Stimulated activated naive CD4-positive, alpha-beta T cell (primary cell): ENCODE measurements at regions not wholly inside any gene's neighbourhood (a gene's known extent, or its start where the extent isn't known, plus 50 kb on each side); places are given as distances from the start of the nearest gene placed in this dataset.

ENCODE experiments used
- DNase-seq, 6 experiments: peaks; one replicate each; lab custom pipeline; 2025; lab: John Stamatoyannopoulos, UW

DNA sequence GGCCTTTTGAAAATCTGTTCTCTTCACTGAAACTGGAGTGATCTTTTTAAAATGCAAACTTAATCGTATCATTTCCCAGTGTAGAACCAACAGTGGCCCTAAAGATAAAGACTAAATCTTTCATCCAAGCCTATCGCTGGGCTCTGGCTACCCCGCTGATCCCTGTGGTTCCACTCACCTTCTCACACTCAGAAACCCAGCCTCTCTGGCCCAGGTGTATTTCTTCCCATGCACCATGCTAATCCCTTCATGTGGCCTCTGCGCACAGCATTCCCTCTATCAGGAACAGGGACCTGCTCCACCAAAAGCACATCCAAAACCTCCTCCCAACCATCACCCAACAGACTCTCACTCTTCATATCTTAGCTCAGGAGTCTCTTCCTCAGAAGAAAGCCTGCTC lies 214.1 kb upstream of the DAPK1 start:
- no peak for DNase-seq

DNA sequence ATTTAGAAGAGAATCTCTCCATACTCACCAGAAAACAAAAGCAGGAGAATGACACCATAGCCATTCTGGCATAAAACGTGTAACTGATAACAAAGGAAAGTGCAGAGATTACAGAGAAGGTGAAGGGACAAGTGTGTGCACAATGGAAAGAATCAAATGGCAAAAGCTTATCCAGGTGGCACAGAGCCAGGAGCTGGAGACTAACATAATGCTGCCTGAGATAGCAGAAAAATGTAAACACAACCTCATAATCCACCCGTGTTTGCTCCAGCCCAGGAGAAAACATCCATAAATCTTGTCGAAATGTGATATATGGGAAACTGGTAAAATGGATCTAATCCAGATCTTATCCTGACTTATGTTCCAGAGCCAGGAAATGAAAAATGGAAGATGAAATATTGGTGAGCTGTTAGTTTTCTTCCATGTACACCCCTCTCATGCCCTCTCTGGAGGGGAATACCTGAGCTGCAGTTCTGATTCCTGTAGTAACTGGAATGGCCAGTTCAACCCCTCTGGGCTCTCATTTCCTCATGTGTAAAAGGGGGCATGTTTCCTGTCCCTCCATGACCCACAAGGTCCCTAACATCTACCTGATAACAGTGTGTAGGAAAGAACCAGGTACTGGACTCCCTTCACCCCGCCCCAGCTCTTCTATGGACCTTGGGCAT lies 212.3 kb upstream of the DAPK1 start:
- no peak for DNase-seq

DNA sequence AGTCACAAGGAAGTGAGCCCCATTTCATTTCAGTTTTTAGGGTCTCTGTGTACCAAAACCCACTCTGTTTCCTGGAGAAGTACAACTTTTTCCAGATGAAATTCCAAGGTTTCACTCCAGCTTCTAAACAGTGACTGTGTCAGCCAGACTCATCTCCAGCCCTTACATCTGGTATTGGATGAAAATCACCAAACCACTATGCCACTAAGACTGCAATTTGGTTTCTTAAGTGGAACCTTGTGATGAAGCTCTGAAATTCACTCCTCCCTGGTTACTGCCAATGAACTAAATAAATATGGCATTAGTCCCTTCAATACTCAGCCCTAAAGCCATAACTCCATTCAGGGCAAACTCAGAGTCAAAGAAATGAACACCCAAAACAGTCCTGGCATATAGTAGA lies 211.2 kb upstream of the DAPK1 start:
- DNase-seq, result no peak

DNA sequence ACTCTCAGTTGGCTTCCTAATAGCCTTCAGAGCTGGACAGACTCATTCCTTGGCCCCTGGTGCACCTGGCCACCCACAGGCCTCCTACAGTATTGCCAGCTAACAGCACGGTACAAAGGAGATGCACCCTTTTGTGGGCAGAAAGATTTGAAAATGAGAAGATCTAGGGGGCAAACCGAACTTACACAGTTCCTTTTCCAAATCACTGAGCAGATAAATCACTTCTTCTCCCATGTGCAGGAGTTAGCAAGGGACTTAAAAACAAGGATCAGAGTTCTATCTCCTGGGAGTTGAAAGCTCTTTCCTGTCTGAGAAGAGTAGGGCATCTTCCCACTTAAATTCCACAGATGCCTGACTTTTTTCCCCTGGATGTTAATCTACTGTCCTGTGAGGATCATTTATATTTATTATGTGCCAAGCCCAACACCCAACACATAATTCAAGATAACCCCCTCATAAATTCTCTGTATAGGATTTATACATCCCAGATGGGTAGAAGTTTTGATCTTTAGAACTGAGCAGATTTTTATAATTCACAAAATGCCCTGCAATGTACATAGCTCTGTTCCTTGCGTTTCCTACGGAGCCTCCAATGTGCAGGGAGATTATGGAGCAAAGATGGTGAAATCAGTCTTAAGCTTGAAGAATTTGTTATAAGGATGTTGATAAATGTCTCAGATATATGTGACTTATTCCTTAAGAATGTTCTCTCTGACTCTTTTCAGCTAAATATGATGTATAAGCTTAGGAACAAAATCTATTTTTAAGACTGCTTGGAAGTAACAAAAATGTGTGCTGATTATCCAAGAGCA lies 207.2 kb upstream of the DAPK1 start:
- no peak for DNase-seq

DNA sequence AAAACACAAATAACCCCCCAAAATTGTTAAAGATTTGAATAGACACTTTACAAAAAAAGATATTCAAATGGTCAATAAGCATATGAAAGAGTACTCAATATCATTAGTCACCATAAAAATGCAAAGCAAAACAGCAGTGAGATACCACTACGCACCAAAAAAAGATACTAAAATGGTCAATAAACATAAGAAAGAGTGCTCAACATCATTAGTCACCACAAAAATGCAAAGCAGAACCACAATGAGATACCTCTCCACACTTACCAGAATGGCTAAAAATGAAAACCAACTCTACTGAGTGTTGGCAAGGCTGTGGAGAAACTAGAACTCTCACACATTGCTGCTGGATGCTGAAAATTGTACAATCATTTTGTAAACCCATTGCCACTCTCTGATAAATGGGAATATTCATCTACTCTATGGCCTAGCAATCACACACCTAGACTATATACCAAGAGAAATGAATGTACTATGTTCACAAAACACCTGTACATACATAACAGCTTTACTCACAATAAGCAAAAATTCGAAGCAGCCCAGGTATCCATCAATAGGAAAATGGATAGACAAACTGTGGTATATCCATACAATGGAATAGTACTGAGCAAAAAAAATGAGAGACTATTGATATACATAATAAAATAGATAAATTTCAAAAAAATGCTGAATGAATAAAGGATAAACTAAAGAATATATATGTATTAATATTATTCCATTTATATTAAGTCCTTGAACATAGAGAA lies 205.0 kb upstream of the DAPK1 start:
- DNase-seq, result no peak

DNA sequence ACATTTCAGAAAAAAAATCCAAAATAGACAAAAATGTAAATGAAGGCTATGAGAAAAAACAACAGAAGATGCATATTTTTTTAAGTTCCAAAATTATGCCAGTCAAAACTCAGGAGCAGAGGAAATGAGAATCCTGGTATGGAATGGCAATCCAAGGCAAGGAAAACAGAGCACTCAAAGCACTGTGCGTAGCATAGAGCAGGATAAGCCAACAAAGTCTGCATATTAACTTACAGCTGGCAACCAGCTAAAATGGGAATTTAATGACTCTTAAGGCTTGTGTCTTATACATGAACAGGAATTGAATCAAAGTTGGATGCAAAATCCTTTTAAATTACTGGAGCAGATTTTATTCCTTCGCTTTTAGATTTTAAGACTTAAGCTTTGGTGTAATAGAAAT lies 203.5 kb upstream of the DAPK1 start:
- DNase-seq, result no peak

DNA sequence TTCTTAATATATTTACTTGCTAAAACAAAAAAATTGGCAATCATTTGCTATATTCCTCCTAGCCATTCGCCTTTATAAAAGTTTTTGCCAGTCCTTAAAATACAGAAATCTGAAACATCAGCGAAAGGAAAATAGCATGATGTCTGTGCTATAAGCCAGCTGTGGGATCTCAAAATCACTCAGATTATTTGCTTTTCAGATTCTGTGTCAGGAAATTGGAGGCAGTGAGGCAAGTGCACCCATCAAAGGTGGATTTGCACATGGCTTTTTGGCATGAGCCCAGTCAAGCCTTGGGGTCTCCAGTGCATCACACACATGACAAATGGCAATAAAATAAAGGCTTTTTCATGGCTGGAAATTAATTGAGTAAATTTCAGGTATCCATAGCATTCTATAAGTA lies 196.8 kb upstream of the DAPK1 start:
- DNase-seq, result no peak

DNA sequence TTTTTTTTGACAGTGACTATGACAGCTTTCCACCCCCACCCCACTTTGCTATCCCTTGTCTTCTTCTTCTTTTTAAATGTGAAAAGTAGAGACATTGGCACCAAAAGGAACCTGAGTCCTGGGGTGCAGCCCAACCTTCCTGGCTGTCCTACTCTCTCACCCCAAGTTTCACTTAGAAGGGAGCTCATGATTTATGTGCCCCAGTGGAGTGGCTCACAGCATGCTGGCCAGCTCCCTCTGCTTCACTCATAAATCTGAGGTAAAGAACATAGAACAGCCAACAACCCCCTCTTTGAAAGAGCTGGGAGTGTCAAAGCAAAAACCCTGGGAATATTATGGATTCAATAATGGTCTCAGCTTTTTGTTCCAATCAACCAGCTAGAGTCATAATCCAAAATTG lies 196.3 kb upstream of the DAPK1 start:
- DNase-seq, result no peak

DNA sequence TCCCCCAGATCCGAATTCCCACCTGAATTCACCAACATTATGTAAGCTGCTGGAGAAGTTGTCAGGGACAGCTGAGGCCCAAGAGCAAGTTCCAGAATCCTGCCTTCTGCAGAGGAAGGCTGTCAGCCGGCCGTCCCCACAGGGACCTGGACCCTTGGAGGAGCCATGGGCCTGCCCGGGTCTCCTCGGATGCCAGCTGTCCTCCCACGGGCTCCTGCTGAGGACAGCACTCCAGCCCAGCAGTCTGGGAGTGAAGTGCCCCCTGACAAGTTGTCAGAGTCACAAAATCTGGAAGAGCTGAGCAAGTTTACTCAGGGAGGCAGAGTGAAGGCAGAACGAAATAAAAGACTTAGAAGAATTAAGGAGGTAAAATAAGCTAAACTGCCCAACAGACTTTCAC lies 192.5 kb upstream of the DAPK1 start:
- DNase-seq, result no peak

DNA sequence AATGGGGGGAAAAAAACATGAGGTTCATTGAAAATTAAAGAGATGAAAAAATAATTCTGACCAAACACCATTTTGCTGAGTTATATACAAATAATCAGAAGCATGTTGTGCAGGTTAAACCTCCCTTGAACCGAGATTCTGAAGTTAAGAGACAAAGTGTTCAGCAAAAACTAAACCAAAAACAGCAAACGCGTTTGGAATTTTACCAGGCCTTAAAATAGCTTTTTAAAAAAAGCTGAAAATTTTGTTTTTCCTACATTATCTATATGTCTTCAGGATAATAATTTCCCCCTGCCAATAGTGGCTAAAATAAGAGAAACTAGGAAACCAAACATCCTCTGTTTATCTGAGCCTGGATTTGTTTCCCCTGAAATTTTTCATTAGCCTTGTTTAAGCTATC lies 191.7 kb upstream of the DAPK1 start:
- no peak for DNase-seq

DNA sequence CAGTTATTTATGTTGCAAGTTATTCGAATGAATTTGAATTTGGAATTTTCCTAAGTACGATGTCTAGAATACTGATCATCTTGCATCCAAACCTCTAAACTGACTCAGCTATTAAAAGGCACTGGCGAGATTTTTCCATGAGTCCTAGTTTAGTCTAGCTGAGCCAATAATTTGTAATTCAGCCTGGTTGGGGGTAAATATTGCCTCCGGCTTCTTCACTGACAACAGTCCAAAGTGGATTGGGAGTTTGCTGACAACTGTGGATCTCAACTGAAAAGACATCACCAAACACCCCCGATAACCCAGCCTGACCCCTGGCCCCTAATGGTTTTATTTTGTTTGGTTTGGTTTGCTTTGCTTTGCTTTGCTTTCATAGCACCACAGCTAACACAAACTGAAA lies 189.8 kb upstream of the DAPK1 start:
- no peak for DNase-seq

DNA sequence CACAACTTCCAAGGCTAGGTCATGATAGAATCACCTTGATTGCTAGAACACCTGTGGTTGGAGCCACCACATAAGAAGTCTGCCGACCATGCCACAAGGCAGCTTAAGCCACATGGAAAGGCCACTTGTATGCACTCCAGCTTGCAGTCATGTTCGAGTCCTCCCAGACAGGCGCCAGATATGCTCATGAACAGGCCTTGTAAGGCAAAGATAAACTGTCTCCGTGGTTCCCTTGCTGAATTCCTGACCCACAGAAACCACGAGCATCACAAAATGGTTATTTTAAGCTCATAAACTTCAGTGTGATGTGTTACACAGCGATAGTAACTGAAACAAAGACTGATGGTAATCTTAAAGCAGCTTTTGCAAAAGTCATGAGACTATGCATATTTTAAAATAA lies 188.4 kb upstream of the DAPK1 start:
- DNase-seq, result no peak

DNA sequence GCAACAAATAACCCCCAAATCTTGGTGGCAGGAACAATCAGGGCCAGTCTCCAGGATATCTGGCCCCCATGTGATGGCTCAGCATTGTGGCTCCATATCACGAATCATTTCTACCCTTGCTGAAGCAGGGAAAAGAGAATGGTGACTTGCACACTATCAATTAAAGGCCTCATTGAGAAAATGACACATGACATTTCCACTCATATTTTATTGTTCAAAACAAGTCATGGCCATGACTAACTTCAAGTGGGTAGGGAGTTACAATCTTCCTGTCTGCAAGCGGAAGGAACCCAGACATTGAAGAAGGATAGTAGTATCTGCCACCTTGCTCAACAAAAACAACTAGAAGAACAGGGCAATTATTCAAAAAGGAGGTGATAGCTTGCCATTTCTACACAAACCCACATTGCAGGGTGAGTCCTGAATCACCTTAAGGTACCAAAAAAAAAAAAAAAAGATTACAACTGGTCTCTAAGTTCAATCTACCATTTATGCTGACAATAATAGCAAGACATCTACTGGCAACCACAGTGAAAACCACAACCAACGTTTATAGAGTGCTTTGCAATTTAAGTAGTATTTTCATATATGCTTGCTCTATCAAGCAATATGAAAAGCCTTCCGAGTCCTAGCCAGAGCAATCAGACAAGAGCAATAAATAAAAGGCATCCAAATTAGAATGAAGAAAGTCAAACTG lies 186.7 kb upstream of the DAPK1 start:
- DNase-seq, result no peak

DNA sequence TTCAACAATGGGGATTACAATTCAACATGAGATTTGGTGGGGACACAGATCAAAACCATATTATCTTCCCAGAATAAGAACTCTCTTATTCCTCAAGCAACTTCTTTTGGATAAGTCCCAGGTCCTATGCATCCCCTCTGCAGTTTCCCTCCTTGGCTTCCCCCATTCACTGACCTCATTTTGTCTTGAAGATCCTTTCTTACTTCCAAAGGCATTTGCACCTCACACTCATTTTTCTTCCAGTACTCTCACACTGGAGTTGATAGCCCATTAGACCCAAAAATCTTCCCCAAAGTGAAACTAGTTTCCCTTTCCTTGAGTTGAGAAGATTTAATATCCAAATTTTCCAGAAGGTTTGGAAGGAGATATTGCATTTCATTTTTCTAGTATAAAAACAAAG lies 178.0 kb upstream of the DAPK1 start:
- DNase-seq, result no peak

DNA sequence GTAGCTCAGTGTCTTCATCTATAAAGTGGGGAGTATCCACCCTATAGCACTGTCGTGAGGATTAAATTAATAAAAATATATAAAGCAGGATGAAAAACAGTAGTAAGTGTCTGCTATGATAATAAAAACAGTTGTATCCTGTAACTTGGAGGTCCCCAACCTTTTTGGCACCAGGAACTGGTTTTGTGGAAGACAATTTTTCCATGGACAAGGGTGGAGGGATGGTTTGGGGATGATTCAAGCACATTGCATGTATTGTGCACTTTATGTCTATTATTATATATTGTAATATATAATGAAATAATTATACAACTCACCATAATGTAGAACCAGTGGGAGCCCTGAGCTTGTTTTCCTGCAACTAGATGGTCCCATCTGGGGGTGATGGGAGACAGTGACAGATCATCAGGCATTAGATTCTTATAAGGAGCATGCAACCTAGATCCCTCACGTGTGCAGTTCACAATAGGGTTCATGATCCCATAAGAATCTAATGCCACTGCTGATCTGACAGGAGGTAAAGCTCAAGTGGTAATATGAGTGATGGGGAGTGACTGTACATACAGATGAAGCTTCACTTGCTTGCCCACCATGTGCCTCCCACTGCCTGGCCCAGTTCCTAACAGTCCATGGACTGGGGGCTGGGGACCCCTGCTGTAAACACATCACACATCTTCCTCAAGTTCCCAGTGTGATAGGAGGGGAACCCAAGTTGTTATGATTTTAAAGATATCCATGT lies 177.4 kb upstream of the DAPK1 start:
- DNase-seq, result no peak

DNA sequence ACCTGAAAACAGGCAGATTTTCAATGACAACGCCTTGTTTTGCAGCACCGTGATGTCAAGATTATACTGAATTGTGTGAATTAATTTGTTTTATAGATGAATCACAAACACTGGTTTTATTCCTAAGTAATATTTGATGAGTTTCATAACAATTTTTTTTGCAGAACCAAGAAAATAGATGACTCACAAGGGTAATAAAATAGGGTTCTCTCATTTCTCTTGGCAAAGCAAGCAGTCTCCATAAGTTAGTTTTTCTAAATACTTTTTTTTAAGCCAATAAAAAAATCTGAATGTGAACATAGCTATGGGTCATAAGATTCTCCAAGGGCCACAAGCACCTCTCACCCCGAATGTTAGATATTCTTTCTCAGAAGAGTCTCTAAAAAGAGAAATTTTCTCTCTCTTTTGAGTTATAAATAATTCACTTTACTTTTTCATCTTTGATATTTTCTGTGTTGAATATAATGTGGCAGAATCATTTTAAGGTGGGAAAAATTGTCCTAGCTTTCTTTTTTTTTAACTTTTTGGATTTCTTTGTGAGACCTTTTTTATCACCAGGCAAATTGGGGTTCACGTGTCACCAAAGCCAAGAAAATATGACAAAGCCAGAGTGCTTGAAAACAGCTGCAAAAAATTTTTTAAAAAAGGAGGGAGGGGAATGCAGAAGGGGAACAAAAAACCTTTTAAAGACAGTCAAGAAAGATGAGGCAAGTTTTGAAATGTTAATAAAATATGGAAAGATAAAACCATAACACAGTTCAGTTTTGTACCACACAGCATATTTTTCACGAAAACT lies 174.6 kb upstream of the DAPK1 start:
- no peak for DNase-seq

DNA sequence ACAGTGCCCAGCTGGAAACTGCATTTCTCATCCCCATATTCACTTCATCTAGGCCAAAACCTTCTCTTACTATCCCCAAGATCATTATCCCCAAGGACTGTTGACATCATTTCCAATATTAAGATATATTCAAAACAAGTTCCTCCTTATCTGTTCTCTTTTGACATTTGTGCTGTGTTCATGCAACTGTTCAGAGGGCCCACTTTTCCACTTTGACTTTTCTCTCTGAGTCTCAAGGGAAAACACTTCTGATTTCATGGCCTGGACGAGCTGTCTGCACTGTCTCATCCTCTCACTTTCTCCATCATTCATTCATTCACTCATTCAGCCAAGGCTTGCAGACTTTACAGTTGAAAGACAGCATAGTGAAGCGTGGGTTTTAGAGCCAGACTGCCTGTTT lies 173.7 kb upstream of the DAPK1 start:
- no peak for DNase-seq

DNA sequence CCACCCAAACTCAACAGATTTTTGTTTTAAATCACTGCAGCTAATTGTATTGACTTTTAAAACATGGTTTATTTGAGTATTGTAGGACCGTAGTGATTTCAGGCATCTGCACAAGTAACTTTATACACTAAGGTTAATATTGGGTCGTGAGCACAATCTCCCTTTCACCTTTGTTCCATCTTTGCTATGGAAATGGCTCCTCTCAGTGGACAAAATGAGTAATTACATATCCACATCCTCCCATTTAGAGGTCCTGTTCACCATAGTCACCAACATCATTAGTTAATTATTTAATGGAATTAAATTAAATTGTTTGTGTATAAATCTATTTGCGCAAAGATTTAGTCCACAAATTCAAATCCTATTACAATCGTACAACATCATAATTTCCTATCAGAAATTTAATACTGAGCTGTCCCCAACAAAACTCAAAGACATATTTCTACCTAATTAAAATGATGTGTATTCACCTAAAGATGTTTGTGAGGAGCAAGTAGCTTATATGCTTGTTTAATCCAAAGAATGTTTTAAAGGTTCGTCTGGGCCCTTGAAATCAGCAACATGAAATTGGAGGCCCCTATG lies 173.0 kb upstream of the DAPK1 start:
- DNase-seq, result peak in 2 of 6 experiments; percentile 26 to 41

DNA sequence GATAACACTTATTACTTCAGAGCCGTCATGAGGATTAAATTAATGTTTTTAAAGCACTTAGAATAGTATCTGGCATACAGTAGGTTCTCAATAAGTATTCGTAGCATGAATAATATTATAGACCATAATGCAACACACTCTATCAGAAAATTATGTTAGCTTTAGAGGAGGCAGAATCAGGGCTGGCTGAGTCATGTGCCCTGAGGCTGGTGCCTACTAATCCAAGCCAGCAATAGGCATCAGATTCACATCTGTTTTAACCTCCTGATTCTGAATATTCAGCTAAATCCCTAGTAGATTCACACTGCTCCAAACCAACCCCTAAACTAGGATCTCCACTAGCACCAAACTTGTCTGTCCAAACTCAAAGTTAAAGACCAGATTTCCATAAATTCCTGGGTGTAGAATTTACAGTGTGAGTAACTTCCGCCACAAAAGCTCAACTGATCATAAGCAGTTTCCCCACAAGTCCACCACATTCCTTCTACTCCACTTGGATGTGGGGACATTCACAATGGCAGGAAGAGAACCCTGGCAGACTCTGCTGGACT lies 170.0 kb upstream of the DAPK1 start:
- DNase-seq, result no peak

DNA sequence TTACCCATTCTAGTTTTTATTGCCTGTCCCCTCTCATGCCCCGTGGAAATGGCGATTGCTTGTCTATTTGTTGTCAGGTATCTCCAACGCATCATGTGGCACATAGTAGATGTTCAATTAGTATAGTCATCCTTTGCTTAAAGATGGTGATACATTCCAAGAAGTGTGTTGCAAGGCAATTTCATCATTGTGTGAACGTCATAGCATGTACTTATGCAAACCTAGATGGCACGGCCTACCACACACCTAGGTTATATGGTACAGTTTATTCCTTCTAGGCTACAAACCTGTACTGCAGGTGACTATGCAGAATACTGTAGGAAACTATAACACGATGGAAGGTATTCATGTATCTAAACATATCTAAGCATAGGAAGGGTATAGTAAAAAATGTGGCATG lies 163.9 kb upstream of the DAPK1 start:
- DNase-seq, result no peak
